Smooth muscle cell (in vitro differentiated cells): ENCODE measurements at regions not wholly inside any gene's neighbourhood (a gene's known extent, or its start where the extent isn't known, plus 50 kb on each side); places are given as distances from the start of the nearest gene placed in this dataset.

Experiments used
- DNase-seq: peaks from one replicate; lab custom pipeline; 2025; ENCODE audit not compliant: unreplicated experiment; lab: John Stamatoyannopoulos, UW
- H2AFZ ChIP-seq: fragments of 200-600 bp; sonication (generic); 2 replicates; pipeline ENCODE4 v1.6.0; 2016; ENCODE audit warnings: antibody characterized with exemption, low read depth, mild to moderate bottlenecking
- H3F3A ChIP-seq: fragments of 200-600 bp; sonication (generic); 2 replicates; pipeline ENCODE4 v1.6.0; 2017; ENCODE audit warnings: antibody characterized with exemption, low read depth
- H3K27ac ChIP-seq: fragments of 200-600 bp; sonication (generic); 2 replicates; pipeline ENCODE4 v1.5.1; 2016; ENCODE audit warnings: low read depth, mild to moderate bottlenecking
- H3K27me3 ChIP-seq: fragments of 200-600 bp; sonication (generic); 2 replicates; pipeline ENCODE4 v1.6.1; 2016; ENCODE audit warnings: low read depth, mild to moderate bottlenecking
- H3K36me3 ChIP-seq: fragments of 200-600 bp; sonication (generic); 2 replicates; pipeline ENCODE4 v1.5.1; 2016; ENCODE audit warnings: low read depth
- H3K4me1 ChIP-seq: fragments of 200-600 bp; sonication (generic); 2 replicates; pipeline ENCODE4 v1.5.1; 2016; ENCODE audit warnings: low read depth
- H3K4me2 ChIP-seq: fragments of 200-600 bp; sonication (generic); 2 replicates; pipeline ENCODE4 v1.6.0; 2016; ENCODE audit warnings: mild to moderate bottlenecking
- H3K4me3 ChIP-seq: fragments of 200-600 bp; sonication (generic); 2 replicates; pipeline ENCODE4 v1.5.1; 2016; ENCODE audit warnings: mild to moderate bottlenecking
- H3K79me2 ChIP-seq: fragments of 200-600 bp; sonication (generic); 2 replicates; pipeline ENCODE4 v1.6.0; 2016; ENCODE audit warnings: low read depth, mild to moderate bottlenecking
- H3K9ac ChIP-seq: fragments of 200-600 bp; sonication (generic); 2 replicates; pipeline ENCODE4 v1.6.0; 2016; ENCODE audit warnings: low read depth
- H3K9me3 ChIP-seq: fragments of 200-600 bp; sonication (generic); replicated peaks from 2 replicates; pipeline ENCODE4 v1.5.1; 2016; ENCODE audit warnings: low read depth
- H4K20me1 ChIP-seq: fragments of 200-600 bp; sonication (generic); 2 replicates; pipeline ENCODE4 v1.6.0; 2016; ENCODE audit warnings: low read depth
- CTCF ChIP-seq: fragments of 200-600 bp; sonication (generic); IDR thresholded peaks from 2 replicates; pipeline ENCODE4 v1.5.1; 2017; ENCODE audit warnings: borderline replicate concordance, mild to moderate bottlenecking, antibody characterized with exemption; ENCODE audit not compliant: insufficient read depth, poor library complexity, severe bottlenecking
- WGBS: methylation state at CpG from one replicate; pipeline ENCODE4 v1.1.7; 2016; ENCODE audit warnings: low lambda C conversion rate; 5-methylcytosine and 5-hydroxymethylcytosine counted together

GRCh38 chr10:125466685-125467084, 216.3 kb downstream of the TEX36 start:
- Histone ChIP-seq H3K9ac (no peak overlapping the region), H3F3A (no peaks in the 10 kb centered on the region), H3K79me2 (no peaks in the 10 kb centered on the region), H3K27ac (no peak overlapping the region), H3K9me3 (no peaks in the 10 kb centered on the region), H3K4me3 (no peak overlapping the region), H3K4me1 (no peaks in the 10 kb centered on the region), H3K36me3 (no peaks in the 10 kb centered on the region), H4K20me1 (no peaks in the 10 kb centered on the region), H2AFZ (no peak overlapping the region), H3K27me3 (peaks cover 17% of the 10 kb centered on the region), H3K4me2 (no peak overlapping the region)
- 83% methylated on average over 1 of the region's 1 CpG for WGBS
- no peak for TF ChIP-seq CTCF
- no peak for DNase-seq

DNA sequence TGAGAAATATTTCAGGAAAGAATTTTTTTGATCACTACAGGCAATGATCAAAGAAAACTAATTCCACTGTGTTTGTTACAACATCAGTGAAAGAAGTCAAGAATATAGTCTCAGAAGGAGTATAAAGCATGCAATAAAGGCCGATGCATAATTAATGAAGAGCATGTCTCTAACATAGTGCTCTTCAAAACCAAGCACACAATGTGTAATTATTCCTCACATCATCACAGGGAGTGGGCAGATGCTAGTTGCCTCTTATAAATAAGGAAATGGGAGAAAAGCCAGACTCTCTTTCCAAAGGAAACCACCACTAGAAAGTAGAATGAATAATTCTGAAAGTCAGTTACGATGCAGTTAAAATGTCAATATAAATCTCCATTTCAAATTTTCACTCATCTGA, 220.1 kb downstream of the TEX36 start:
- TF ChIP-seq CTCF, result no peak
- no peaks in the 10 kb centered on the region for H3K79me2 ChIP-seq
- no peak overlapping the region for H3K4me2 ChIP-seq
- peaks cover 5% of the 10 kb centered on the region for H3K27me3 ChIP-seq
- no peak overlapping the region for H3K27ac ChIP-seq
- no peaks in the 10 kb centered on the region for H3F3A ChIP-seq
- no peaks in the 10 kb centered on the region for H3K9me3 ChIP-seq
- H3K9ac ChIP-seq, result no peak overlapping the region
- WGBS, result 95% methylated on average over 2 of the region's 2 CpGs
- no peak for DNase-seq
- H4K20me1 ChIP-seq, result no peaks in the 10 kb centered on the region
- H3K4me1 ChIP-seq, result no peaks in the 10 kb centered on the region
- no peaks in the 10 kb centered on the region for H3K36me3 ChIP-seq
- no peak overlapping the region for H3K4me3 ChIP-seq
- H2AFZ ChIP-seq, result no peak overlapping the region

DNA sequence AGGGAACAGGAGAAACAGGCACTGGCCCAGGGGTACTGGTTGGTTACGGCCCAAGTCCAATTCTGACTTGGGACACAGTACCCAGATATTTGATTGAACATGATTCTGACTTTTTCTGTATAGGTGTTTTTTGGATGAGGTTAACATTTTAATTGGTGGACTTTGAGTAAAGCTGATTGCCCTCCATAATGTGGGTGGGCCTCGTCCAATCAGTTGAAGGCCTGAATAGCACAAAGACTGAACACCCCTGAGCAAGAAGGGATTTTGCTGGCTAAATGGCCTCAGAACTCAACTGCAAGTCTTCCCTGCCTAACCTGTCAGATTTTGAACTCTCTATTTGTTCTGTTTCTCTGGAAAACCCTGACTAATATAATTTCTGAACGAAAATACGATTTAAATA, 222.6 kb downstream of the TEX36 start:
- Histone ChIP-seq H2AFZ (no peak overlapping the region), H4K20me1 (no peaks in the 10 kb centered on the region), H3K4me2 (no peak overlapping the region), H3K9me3 (no peaks in the 10 kb centered on the region), H3K27me3 (no peaks in the 10 kb centered on the region), H3K27ac (no peak overlapping the region), H3K36me3 (no peaks in the 10 kb centered on the region), H3K9ac (no peak overlapping the region), H3K4me1 (peaks cover 3% of the 10 kb centered on the region), H3F3A (no peaks in the 10 kb centered on the region), H3K4me3 (no peak overlapping the region), H3K79me2 (no peaks in the 10 kb centered on the region)
- no peak for TF ChIP-seq CTCF
- 91% methylated on average over 4 of the region's 4 CpGs for WGBS
- DNase-seq, result no peak

DNA sequence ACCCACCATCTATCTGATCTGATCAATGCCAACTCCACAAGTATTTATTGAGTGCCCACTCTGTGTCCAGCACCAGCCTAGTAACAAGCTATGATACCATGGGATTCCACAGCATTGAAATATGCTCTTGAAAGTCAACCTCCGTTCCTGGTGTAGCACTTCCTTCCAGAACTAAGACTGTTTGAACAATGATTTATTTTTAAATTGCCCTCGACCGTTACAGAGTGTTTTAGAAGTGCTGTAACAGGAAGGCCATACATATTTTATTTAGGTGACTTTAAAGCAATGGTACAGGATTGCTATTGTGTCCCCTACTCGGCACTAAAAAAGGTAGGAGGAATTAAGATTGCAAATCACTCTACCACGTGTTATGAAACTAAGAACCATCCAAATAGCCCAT, 225.6 kb downstream of the TEX36 start:
- no peak for DNase-seq
- H3K36me3 ChIP-seq, result no peaks in the 10 kb centered on the region
- H2AFZ ChIP-seq, result no peak overlapping the region
- no peaks in the 10 kb centered on the region for H3K79me2 ChIP-seq
- no peak overlapping the region for H3K4me3 ChIP-seq
- H3K4me2 ChIP-seq, result no peak overlapping the region
- H3K9ac ChIP-seq, result no peak overlapping the region
- H3F3A ChIP-seq, result no peaks in the 10 kb centered on the region
- H3K4me1 ChIP-seq, result peaks cover 3% of the 10 kb centered on the region
- 84% methylated on average over 5 of the region's 5 CpGs for WGBS
- H3K27ac ChIP-seq, result no peak overlapping the region
- no peaks in the 10 kb centered on the region for H4K20me1 ChIP-seq
- no peaks in the 10 kb centered on the region for H3K27me3 ChIP-seq
- H3K9me3 ChIP-seq, result no peaks in the 10 kb centered on the region
- TF ChIP-seq CTCF, result no peak
